ENCODE measurements at regions not wholly inside any gene's neighbourhood (a gene's known extent, or its start where the extent isn't known, plus 50 kb on each side); places are given as distances from the start of the nearest gene placed in this dataset.
"Not testable (repeated sequence)": the region's sequence is repeated elsewhere in the genome, so short reads cannot be mapped to it uniquely, and the experiment has no call there.

- DNase-seq (ENCODE audit: low spot score), result no peak
Measured at GRCh38 chr2:234722176-234722575, 225.3 kb upstream of the ARL4C start.

DNA sequence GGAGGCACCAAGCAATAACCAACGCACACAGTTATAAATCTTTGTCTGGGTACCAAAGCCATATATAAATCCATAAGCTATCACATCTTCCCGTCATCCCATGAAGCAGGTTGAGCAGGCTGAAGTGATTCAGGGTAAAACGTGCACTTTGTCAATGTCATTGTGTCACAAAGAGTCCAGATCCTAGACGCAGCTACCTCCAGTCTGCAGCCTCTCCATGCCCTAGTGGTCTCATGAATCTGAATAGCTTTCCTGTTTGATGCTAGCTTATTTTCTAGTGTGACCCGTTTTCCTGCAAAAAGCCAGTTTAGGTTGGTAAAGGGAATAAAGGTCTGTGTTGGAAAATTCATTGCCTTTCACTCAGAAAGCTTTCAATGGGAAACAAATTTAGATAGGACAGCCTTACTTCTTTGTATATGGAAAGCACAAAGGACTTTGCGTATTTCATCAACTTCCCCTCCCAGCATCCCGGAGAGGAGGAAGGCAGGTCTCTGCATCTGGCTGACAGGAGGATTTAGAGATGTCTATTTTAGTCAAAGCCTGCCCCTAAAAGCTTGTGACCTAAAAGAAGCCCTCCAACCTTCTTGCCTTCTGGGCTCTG, 222.3 kb upstream of the ARL4C start:
- DNase-seq (ENCODE audit: low spot score), result no peak

- no peak for DNase-seq (ENCODE audit: low spot score)
Measured at GRCh38 chr2:234716271-234716670, 219.4 kb upstream of the ARL4C start.

GRCh38 chr2:234715671-234716250, 218.9 kb upstream of the ARL4C start:
- DNase-seq (ENCODE audit: low spot score), result peak; percentile 12

DNA sequence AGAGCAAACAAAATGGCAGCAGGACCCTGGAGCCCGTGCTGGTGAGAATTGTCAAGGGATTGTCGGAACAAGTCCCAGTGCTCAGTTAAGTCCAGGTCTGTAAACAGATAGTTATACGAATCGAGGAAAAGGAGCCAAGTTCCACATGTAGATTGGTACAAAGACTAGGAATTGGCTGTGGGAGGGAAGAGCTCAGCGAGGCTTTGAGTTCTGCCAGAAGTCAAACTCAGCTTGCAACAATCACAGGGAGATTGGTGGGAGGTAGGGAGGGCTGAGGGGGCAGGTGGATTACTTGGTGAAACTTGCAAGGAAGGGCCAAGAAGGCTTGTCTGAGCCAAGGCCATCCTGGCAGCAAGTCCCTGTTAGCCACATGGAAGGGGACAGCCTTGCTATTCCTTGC, 217.8 kb upstream of the ARL4C start:
- peak; percentile 15 for DNase-seq (ENCODE audit: low spot score)

DNA sequence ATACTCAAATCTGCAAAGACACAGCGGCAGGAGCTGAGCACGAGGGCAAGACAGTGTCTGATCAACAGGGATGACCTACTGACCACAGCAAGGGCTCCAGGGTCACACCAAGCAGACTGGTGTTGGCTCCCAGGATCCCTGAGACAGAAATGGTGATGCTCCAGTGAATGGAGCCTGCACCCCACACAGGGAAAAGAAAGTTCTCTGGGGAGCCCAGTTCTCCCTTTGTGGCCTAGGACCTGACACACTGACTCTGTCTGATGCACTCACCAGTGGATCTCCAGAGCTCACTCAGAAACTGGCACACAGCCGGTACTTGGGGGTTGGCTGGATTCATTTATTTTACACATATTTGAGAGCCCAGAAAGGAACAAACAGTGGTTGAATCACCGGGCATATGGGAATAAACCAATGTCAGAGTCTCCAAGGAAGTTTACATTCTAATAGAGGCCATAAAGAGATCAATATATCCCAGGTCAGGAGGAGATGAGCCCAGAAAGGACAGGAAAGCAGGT, 215.6 kb upstream of the ARL4C start:
- no peak for DNase-seq (ENCODE audit: low spot score)

GRCh38 chr2:234711308-234711707, 214.4 kb upstream of the ARL4C start:
- DNase-seq (ENCODE audit: low spot score), result no peak

- no peak for DNase-seq (ENCODE audit: low spot score)
Measured at GRCh38 chr2:234710587-234710986, 213.7 kb upstream of the ARL4C start.

DNA sequence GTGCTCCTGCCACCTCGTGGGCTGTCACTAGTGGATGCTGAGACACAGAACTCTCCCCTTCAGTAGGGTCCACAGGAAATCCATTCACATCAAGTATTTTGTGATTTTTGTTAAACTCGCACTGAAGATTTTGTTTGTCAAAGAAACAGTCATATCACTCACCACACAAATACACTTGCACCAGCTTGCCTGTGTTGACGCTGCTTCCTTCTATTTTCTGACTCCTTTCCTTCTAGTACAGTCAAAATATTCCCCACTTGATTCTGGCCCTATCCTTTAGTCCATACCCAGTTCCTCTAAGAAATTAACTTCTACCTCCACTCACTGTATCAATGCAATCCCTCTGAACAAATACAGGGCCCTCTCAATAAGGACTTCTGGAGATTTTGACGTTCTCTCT, 213.2 kb upstream of the ARL4C start:
- DNase-seq (ENCODE audit: low spot score), result no peak

DNA sequence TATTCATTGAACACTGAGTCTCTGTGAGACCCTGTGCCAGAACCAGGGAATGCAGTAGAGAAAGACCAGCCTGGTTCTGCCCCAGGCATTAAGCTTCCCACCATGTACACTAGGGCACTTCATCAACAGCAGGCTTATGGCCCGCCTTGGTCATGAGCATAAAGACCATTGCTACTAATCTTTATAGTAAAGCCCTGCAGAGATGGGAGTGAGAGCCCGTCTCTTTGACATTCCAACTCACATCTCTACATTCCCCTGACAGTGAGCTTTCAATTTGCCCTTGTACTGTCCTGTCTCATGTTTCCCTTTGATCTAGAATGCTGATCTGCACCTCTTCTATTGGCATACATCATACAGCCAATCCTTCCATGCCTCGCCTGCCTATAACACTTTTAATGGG, 211.8 kb upstream of the ARL4C start:
- no peak for DNase-seq (ENCODE audit: low spot score)

GRCh38 chr2:234708091-234708683, 211.3 kb upstream of the ARL4C start:
- no peak for DNase-seq (ENCODE audit: low spot score)

DNA sequence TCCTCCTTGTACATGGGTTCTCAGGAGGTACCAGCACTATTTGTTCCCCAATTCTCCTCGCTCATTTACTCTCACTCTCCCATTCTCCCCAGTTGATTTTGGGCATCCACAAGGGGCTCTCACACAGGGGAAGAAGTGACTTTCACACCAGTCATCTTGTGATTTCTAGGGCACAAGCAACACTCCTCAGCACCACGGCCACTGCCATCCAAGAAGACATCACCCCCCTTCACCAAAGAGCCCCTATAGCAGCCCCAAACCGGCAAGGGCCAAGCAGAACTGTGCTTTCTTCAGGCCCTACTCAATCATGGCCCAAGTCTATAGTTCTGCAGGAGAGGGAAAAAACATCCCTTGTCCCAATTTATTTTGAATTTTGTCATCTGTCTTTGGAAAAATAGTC, 209.2 kb upstream of the ARL4C start:
- no peak for DNase-seq (ENCODE audit: low spot score)

GRCh38 chr2:234705108-234705507, 208.2 kb upstream of the ARL4C start:
- no peak for DNase-seq (ENCODE audit: low spot score)

- no peak for DNase-seq (ENCODE audit: low spot score)
Measured at GRCh38 chr2:234703258-234703657, 206.4 kb upstream of the ARL4C start.

DNA sequence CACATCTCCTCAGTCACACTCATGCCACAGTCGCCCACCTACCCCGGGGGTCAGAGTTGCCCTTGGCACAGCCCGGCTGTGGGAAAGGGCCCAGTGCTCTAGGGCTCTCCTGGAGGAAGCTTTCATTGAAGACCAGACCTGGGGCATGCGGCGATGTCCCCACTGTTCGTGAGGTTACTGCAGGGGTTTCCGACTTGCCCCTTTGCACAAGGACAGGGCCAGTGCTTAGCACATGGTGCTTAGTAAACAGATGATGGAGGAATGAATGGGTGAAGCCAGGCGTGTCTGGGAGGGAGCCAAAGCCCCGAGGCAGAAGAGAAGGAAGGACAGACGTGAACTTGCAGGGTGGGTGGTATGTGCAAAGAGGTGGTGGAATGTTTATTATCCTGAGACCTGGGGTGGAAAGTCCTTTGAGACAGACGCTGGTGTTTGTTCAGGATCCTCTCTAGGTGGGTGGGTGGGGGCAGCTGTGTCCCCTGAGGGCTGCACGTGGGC, 205.9 kb upstream of the ARL4C start:
- DNase-seq (ENCODE audit: low spot score), result no peak

- DNase-seq (ENCODE audit: low spot score), result no peak
Measured at GRCh38 chr2:234701841-234702240, 205.0 kb upstream of the ARL4C start.

DNA sequence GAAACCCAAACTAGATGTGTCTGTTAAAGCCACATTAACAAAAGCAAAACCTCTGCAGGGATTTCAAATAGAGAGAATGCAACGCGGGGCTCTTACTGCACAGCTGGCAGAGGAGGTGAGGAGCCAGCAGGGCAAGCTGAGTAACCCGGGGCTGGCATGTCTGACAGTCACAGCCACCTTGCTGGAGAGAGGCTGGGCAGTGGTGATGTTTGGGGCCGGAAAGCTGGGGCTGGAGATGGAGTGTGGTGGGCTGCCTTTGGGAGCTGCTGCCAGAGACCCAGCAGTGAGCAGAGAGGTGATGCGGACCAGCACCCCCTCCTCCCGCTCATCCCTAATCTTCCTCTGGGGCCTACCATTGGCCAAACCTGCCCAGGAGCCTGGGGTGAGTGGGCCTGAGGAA, 204.5 kb upstream of the ARL4C start:
- DNase-seq (ENCODE audit: low spot score), result no peak

DNA sequence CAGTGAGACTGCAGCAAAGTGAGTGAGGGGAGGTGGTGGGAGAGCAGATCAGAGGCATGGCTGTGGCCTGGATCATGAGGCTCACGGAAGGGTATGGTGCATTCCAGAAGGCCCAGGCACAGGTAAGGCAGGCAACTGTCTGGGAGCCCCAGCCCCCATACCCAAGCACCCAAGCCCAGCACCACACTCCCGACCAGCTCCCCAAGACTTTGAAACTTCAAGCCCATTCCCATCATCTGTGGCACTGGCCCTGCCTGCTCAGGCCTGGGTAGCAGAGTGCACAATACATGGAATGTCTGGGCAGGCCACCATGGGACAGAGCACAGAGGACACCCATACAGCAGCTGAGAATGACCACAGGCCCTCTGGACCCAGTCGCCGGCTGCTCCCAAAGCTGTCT, 202.6 kb upstream of the ARL4C start:
- DNase-seq (ENCODE audit: low spot score), result no peak

- DNase-seq (ENCODE audit: low spot score), result not testable (repeated sequence)
Measured at GRCh38 chr2:234697300-234697876, 200.5 kb upstream of the ARL4C start.

- DNase-seq (ENCODE audit: low spot score), result no peak
Measured at GRCh38 chr2:234695981-234696380, 199.1 kb upstream of the ARL4C start.

GRCh38 chr2:234694244-234695013, 197.5 kb upstream of the ARL4C start:
- no peak for DNase-seq (ENCODE audit: low spot score)

GRCh38 chr2:234693681-234694190, 196.9 kb upstream of the ARL4C start:
- DNase-seq (ENCODE audit: low spot score), result not testable (repeated sequence)

All from left forelimb (tissue), 1 donor.